ENCODE measurements at regions not wholly inside any gene's neighbourhood (a gene's known extent, or its start where the extent isn't known, plus 50 kb on each side); places are given as distances from the start of the nearest gene placed in this dataset.

DNA sequence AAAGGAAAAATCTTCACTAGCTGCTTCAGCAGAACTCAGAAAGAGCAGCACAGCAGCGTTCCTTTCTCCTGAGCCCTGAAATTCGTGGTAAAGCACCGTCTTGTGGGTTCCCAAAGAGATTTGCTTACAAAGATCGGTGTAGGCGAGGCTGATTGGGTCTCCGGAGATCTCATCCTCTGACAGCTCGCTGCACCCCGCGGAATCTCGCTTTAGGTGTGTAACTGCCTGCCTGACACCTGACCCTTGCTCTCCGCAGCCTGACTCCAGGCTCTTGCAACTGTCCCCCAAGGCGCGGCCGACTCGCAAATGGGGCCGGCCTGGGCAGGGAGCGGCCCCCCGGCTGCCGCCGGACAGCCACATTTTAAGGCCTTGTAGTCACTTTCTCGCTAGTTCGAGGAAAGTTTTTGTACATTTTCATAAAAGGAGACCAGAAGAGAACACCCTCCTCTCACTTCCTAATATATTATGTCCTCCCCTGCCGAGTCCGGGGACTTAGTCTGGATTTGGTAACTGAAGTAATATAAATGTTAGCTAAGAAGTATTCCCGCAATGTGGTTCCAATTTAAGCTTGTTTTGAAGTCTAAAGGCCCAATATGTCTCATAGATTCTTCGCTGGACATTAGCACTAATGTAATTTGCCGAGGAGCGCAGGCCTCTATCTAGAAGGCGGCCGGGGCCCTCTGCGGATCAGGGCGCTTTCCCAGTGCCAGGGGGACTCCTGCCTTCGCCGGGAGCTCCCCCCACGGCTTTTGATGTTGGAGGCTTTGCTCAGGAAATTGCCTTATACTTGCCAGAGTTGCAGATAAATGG is 177.3 kb upstream of the CDKN3 start:
- no peaks in the 10 kb centered on the region for H3K9me3 ChIP-seq (ENCODE audit: low read length)
- no peak overlapping the region for H3K9ac ChIP-seq (ENCODE audit: low read length)
- H2AFZ ChIP-seq (ENCODE audit: low read depth, low read length), result no peak overlapping the region
- H3K27ac ChIP-seq (ENCODE audit: low read length), result no peak overlapping the region
- no peaks in the 10 kb centered on the region for H3F3A ChIP-seq (ENCODE audit: insufficient read depth, low read length, poor library complexity, severe bottlenecking)
- H4K20me1 ChIP-seq (ENCODE audit: insufficient read depth), result no peaks in the 10 kb centered on the region
- no peaks in the 10 kb centered on the region for H3K36me3 ChIP-seq (ENCODE audit: insufficient read depth, low read length)
- peaks cover 54% of the 10 kb centered on the region for H3K27me3 ChIP-seq (ENCODE audit: insufficient read depth, low read depth, low read length)
- no peaks in the 10 kb centered on the region for H3K79me2 ChIP-seq (replicated peaks; ENCODE audit: insufficient read depth, low read length)
- TF ChIP-seq EP300 (conservative IDR thresholded peaks at IDR 0.05; ENCODE audit: poor library complexity, severe bottlenecking), result no peak
- TF ChIP-seq, protein P1, sequence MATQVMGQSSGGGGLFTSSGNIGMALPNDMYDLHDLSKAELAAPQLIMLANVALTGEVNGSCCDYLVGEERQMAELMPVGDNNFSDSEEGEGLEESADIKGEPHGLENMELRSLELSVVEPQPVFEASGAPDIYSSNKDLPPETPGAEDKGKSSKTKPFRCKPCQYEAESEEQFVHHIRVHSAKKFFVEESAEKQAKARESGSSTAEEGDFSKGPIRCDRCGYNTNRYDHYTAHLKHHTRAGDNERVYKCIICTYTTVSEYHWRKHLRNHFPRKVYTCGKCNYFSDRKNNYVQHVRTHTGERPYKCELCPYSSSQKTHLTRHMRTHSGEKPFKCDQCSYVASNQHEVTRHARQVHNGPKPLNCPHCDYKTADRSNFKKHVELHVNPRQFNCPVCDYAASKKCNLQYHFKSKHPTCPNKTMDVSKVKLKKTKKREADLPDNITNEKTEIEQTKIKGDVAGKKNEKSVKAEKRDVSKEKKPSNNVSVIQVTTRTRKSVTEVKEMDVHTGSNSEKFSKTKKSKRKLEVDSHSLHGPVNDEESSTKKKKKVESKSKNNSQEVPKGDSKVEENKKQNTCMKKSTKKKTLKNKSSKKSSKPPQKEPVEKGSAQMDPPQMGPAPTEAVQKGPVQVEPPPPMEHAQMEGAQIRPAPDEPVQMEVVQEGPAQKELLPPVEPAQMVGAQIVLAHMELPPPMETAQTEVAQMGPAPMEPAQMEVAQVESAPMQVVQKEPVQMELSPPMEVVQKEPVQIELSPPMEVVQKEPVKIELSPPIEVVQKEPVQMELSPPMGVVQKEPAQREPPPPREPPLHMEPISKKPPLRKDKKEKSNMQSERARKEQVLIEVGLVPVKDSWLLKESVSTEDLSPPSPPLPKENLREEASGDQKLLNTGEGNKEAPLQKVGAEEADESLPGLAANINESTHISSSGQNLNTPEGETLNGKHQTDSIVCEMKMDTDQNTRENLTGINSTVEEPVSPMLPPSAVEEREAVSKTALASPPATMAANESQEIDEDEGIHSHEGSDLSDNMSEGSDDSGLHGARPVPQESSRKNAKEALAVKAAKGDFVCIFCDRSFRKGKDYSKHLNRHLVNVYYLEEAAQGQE (IDR thresholded peaks at IDR 0.05; ENCODE audit: borderline replicate concordance), result no peak
- TF ChIP-seq, protein P2, sequence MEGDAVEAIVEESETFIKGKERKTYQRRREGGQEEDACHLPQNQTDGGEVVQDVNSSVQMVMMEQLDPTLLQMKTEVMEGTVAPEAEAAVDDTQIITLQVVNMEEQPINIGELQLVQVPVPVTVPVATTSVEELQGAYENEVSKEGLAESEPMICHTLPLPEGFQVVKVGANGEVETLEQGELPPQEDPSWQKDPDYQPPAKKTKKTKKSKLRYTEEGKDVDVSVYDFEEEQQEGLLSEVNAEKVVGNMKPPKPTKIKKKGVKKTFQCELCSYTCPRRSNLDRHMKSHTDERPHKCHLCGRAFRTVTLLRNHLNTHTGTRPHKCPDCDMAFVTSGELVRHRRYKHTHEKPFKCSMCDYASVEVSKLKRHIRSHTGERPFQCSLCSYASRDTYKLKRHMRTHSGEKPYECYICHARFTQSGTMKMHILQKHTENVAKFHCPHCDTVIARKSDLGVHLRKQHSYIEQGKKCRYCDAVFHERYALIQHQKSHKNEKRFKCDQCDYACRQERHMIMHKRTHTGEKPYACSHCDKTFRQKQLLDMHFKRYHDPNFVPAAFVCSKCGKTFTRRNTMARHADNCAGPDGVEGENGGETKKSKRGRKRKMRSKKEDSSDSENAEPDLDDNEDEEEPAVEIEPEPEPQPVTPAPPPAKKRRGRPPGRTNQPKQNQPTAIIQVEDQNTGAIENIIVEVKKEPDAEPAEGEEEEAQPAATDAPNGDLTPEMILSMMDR (IDR thresholded peaks at IDR 0.05; ENCODE audit: poor library complexity, severe bottlenecking), result no peak
- TF ChIP-seq SMC3 (conservative IDR thresholded peaks at IDR 0.05; ENCODE audit: poor library complexity), result no peak
- no peak for TF ChIP-seq POLR2AphosphoS5 (IDR thresholded peaks at IDR 0.05)
- no peak for TF ChIP-seq EZH2 (IDR thresholded peaks at IDR 0.05; ENCODE audit: borderline replicate concordance, insufficient read depth, low read length, poor library complexity, severe bottlenecking)
- peak overlapping the region; percentile 56 for H3K4me3 ChIP-seq (ENCODE audit: low read length)
- H3K9me2 ChIP-seq (ENCODE audit: insufficient read depth, low read length), result no peaks in the 10 kb centered on the region
- no peak overlapping the region for H3K4me2 ChIP-seq (ENCODE audit: low read length)

DNA sequence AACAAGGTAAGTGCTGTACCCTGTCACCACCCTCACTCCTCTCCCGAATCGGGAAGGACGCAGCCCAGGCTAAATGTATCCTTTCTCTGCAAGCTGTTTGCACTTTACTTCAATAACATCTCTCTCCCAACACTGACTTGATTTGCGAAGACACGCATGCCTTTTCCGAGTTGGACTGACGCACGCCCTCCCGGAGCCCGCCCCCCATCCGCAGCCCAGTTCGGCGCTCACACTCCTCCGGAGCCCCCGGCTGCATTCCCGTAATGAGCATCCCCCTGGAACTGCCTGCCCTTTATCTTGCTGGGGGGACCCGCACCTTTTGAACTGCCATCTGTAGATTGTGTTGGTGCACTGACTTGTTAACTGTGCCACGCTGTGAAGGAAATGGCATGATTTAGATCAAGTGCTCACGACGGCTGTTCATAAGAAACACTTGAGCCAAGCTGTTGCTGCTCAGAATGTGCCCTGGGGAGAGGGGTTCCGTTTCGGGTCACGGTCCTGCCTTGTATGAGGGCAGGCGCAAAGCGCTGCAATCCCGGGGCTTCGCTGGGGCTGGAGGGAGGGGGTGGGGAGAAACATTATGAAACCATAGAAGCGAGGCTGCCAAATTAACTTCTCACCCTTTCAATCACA is 176.6 kb upstream of the CDKN3 start:
- H2AFZ ChIP-seq (ENCODE audit: low read depth, low read length), result no peak overlapping the region
- no peak overlapping the region for H3K9ac ChIP-seq (ENCODE audit: low read length)
- no peaks in the 10 kb centered on the region for H4K20me1 ChIP-seq (ENCODE audit: insufficient read depth)
- H3K4me2 ChIP-seq (ENCODE audit: low read length), result no peak overlapping the region
- H3K9me2 ChIP-seq (ENCODE audit: insufficient read depth, low read length), result no peaks in the 10 kb centered on the region
- peak overlapping the region; percentile 56 for H3K4me3 ChIP-seq (ENCODE audit: low read length)
- no peaks in the 10 kb centered on the region for H3K9me3 ChIP-seq (ENCODE audit: low read length)
- no peaks in the 10 kb centered on the region for H3F3A ChIP-seq (ENCODE audit: insufficient read depth, low read length, poor library complexity, severe bottlenecking)
- TF ChIP-seq SMC3 (conservative IDR thresholded peaks at IDR 0.05; ENCODE audit: poor library complexity), result no peak
- TF ChIP-seq, protein P1 (IDR thresholded peaks at IDR 0.05; ENCODE audit: borderline replicate concordance), result no peak
- no peak for TF ChIP-seq EZH2 (IDR thresholded peaks at IDR 0.05; ENCODE audit: borderline replicate concordance, insufficient read depth, low read length, poor library complexity, severe bottlenecking)
- no peak for TF ChIP-seq TAF1 (IDR thresholded peaks at IDR 0.05; ENCODE audit: low read depth)
- TF ChIP-seq RAD21 (conservative IDR thresholded peaks at IDR 0.05), result no peak
- TF ChIP-seq, protein P2 (IDR thresholded peaks at IDR 0.05; ENCODE audit: poor library complexity, severe bottlenecking), result no peak
- no peak for TF ChIP-seq POLR2AphosphoS5 (IDR thresholded peaks at IDR 0.05)
- TF ChIP-seq MXI1 (conservative IDR thresholded peaks at IDR 0.05; ENCODE audit: poor library complexity, severe bottlenecking), result no peak
- no peak for TF ChIP-seq EP300 (conservative IDR thresholded peaks at IDR 0.05; ENCODE audit: poor library complexity, severe bottlenecking)
- H3K27me3 ChIP-seq (ENCODE audit: insufficient read depth, low read depth, low read length), result peaks cover 54% of the 10 kb centered on the region
- no peaks in the 10 kb centered on the region for H3K36me3 ChIP-seq (ENCODE audit: insufficient read depth, low read length)
- H3K27ac ChIP-seq (ENCODE audit: low read length), result no peak overlapping the region
- no peaks in the 10 kb centered on the region for H3K79me2 ChIP-seq (replicated peaks; ENCODE audit: insufficient read depth, low read length)

Data from neural cell (in vitro differentiated cells).